SK-N-SH (cell line): ENCODE measurements at regions not wholly inside any gene's neighbourhood (a gene's known extent, or its start where the extent isn't known, plus 50 kb on each side); places are given as distances from the start of the nearest gene placed in this dataset.

Source experiments
- CTCF ChIA-PET: fragments of 300-600, 350-600 bp; formaldehyde crosslinking; extraction: SDS; loops from one replicate; lab custom pipeline; 2021; lab: Yijun Ruan, JAX
- POLR2A ChIA-PET: fragments of 350-600 bp; sonication (Branson Sonifier 250); formaldehyde crosslinking; extraction: SDS; loops from one replicate; lab custom pipeline; 2020; ENCODE audit warnings: antibody characterized with exemption, inconsistent platforms; lab: Yijun Ruan, JAX
- DNase-seq: peaks from one replicate; pipeline ENCODE4 v3.0.0; 2012
- H2AFZ ChIP-seq: fragments of 200-600 bp; sonication (generic); 2 replicates; pipeline ENCODE4 v1.8.1; 2016; ENCODE audit warnings: antibody characterized with exemption, mild to moderate bottlenecking, low read depth
- H3F3A ChIP-seq: fragments of 200-600 bp; sonication (generic); replicated peaks from 2 replicates; pipeline ENCODE3; 2016; ENCODE audit warnings: antibody characterized with exemption, mild to moderate bottlenecking; ENCODE audit not compliant: insufficient read depth
- H3K27ac ChIP-seq, 2 experiments: fragments of 200-500 bp in 1 of 2; fragments of 200-600 bp in 1 of 2; sonication (Bioruptor generic) in 1 of 2; sonication (generic), shearing (Covaris generic) in 1 of 2; 2 replicates each; pipeline versions ENCODE4 v1.5.1 to v1.6.1; 2014 to 2016; ENCODE audit warnings: low read depth in 2 of 2, inconsistent platforms in 1 of 2, low read length in 1 of 2, mild to moderate bottlenecking in 1 of 2, mixed read lengths in 1 of 2
- H3K27me3 ChIP-seq: fragments of 200-600 bp; sonication (generic), shearing (Covaris generic); 2 replicates; pipeline ENCODE4 v1.6.1; 2016; ENCODE audit warnings: mixed run types; ENCODE audit not compliant: insufficient read depth
- H3K36me3 ChIP-seq, 2 experiments: fragments of 200-500 bp in 1 of 2; fragments of 200-600 bp in 1 of 2; sonication (Bioruptor generic) in 1 of 2; sonication (generic) in 1 of 2; replicated peaks in 1 of 2; 2 replicates each; pipeline versions ENCODE3 to v1.5.1; 2014 to 2016; ENCODE audit warnings: low read length in 1 of 2, mild to moderate bottlenecking in 1 of 2; ENCODE audit not compliant: insufficient read depth in 2 of 2, control insufficient read depth in 1 of 2
- H3K4me1 ChIP-seq, 2 experiments: fragments of 200-500 bp in 1 of 2; fragments of 200-600 bp in 1 of 2; sonication (Bioruptor generic) in 1 of 2; sonication (generic), shearing (Covaris generic) in 1 of 2; 2 replicates each; pipeline versions ENCODE4 v1.5.1 to v1.6.1; 2014 to 2016; ENCODE audit warnings: low read depth in 1 of 2, low read length in 1 of 2, mixed run types in 1 of 2; ENCODE audit not compliant: insufficient read depth in 2 of 2, control insufficient read depth in 1 of 2
- H3K4me2 ChIP-seq: fragments of 200-600 bp; sonication (generic), shearing (Covaris generic); 2 replicates; pipeline ENCODE4 v1.6.1; 2017; ENCODE audit warnings: mixed run types
- H3K4me3 ChIP-seq, 2 experiments: fragments of 200-500 bp in 1 of 2; fragments of 200-600 bp in 1 of 2; sonication (Bioruptor generic) in 1 of 2; sonication (generic), shearing (Covaris generic) in 1 of 2; 2 replicates each; pipeline versions ENCODE4 v1.5.1 to v1.8.1; 2014 to 2016; ENCODE audit warnings: low read depth in 2 of 2, inconsistent platforms in 1 of 2, low read length in 1 of 2, mild to moderate bottlenecking in 1 of 2, mixed read lengths in 1 of 2, moderate library complexity in 1 of 2
- H3K79me2 ChIP-seq: fragments of 200-600 bp; sonication (generic); 2 replicates; pipeline ENCODE4 v1.8.1; 2017; ENCODE audit warnings: mild to moderate bottlenecking; ENCODE audit not compliant: insufficient read depth
- H3K9ac ChIP-seq: fragments of 200-600 bp; sonication (generic); 2 replicates; pipeline ENCODE4 v1.6.1; 2017; ENCODE audit warnings: mixed run types
- H3K9me2 ChIP-seq: fragments of 200-600 bp; sonication (generic); 2 replicates; pipeline ENCODE4 v1.6.1; 2017; ENCODE audit warnings: mixed run types
- H3K9me3 ChIP-seq: fragments of 200-600 bp; sonication (generic); 2 replicates; pipeline ENCODE4 v1.6.1; 2017; ENCODE audit warnings: mixed run types, mild to moderate bottlenecking, moderate library complexity
- H4K20me1 ChIP-seq: fragments of 200-600 bp; sonication (generic); 2 replicates; pipeline ENCODE4 v1.6.1; 2017; ENCODE audit warnings: mild to moderate bottlenecking, mixed run types; ENCODE audit not compliant: insufficient read depth
- EP300 ChIP-seq, 2 experiments: IDR thresholded peaks; 2 replicates each; pipeline versions ENCODE4 v1.4.0 to v1.6.1; 2012; ENCODE audit warnings: borderline replicate concordance in 1 of 2, low read depth in 1 of 2, low read length in 1 of 2
- JUND ChIP-seq: IDR thresholded peaks from 2 replicates; pipeline ENCODE4 v1.4.0; 2012
- MEF2A ChIP-seq: IDR thresholded peaks from 2 replicates; pipeline ENCODE4 v1.4.0; 2012; ENCODE audit warnings: low read depth, borderline replicate concordance
- RAD21 ChIP-seq: IDR thresholded peaks from 2 replicates; pipeline ENCODE4 v1.6.1; 2012; ENCODE audit warnings: mild to moderate bottlenecking, low read length
- SIN3A ChIP-seq: IDR thresholded peaks from 2 replicates; pipeline ENCODE4 v1.6.1; 2012; ENCODE audit warnings: low read depth, mild to moderate bottlenecking, low read length, moderate library complexity, borderline replicate concordance
- WGBS: methylation state at CpG from one replicate; pipeline ENCODE4 v1.1.6; 2017; ENCODE audit warnings: low lambda C conversion rate; 5-methylcytosine and 5-hydroxymethylcytosine counted together
- TF ChIP-seq, protein P1 (sequence below): fragments of 200-600 bp; sonication (generic); IDR thresholded peaks from 2 replicates; pipeline ENCODE4 v1.6.1; 2017; ENCODE audit warnings: antibody characterized with exemption, mild to moderate bottlenecking, moderate library complexity
- TF ChIP-seq, protein P2 (sequence below): IDR thresholded peaks from 2 replicates; pipeline ENCODE4 v1.4.0; 2012; ENCODE audit warnings: low read depth

DNA sequence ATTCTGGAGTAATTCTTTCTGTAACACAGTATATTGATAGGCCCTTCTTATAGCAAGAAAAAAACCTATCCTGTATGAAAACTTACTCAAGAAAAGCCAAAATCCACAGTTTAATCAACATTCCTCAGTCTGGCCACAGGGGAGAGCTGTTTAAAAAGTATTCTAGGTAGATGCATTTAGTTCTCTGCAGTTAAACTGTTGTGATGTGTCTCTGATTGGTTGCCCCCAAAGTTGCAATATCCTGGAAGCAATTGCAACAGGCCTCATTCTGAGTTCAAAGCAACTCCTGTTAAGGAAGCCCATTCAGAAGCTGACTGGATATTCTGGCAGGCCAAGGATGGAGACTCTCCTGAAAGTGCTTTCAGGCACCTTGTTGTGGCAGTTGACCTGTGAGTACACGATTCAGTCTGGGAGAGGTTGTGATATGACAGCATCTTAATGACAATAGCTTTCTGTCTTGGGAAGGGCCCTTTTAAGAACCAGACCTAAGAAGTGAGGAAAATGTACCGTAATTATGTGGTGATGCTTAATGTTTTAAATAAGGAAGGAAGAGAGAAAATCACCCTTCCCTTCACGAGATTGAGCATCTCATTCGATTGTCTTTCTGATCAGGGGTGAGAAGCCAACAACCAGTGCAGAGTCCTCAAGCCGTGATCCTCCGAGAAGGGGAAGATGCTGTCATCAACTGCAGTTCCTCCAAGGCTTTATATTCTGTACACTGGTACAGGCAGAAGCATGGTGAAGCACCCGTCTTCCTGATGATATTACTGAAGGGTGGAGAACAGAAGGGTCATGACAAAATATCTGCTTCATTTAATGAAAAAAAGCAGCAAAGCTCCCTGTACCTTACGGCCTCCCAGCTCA is 420.7 kb downstream of the DAD1 start:
- POLR2A ChIA-PET = no interaction called here
- TF ChIP-seq SIN3A (no peak), JUND (no peak), EP300 (IDR thresholded peaks at IDR 0.05; ENCODE audit: borderline replicate concordance in 1 of 2, low read depth in 1 of 2, low read length in 1 of 2) (no peak)
- Histone ChIP-seq H3K36me3 (no peaks in the 10 kb centered on the region), H3F3A (no peaks in the 10 kb centered on the region), H3K4me1 (no peaks in the 10 kb centered on the region), H3K27me3 (0 out of 2 replicates have a peak, but pooled peaks cover 15% of the 10 kb centered on the region), H3K79me2 (no peaks in the 10 kb centered on the region), H3K27ac (no peak overlapping the region), H3K9ac (no peak overlapping the region), H4K20me1 (no peaks in the 10 kb centered on the region), H3K4me2 (no peak overlapping the region), H2AFZ (no peak overlapping the region), H3K9me2 (no peaks in the 10 kb centered on the region), H3K4me3 (no peak overlapping the region), H3K9me3 (no peaks in the 10 kb centered on the region)
- CTCF ChIA-PET = no interaction called here
- DNase-seq = no peak
- WGBS = 8% methylated on average over 8 of the region's 8 CpGs

- Histone ChIP-seq H3F3A (no peaks in the 10 kb centered on the region), H3K79me2 (no peaks in the 10 kb centered on the region), H3K4me1 (no peaks in the 10 kb centered on the region), H3K4me3 (no peak overlapping the region), H3K9me3 (no peaks in the 10 kb centered on the region), H3K9ac (no peak overlapping the region), H3K9me2 (no peaks in the 10 kb centered on the region), H4K20me1 (no peaks in the 10 kb centered on the region), H3K36me3 (no peaks in the 10 kb centered on the region), H3K27ac (no peak overlapping the region), H3K27me3 (0 out of 2 replicates have a peak, but pooled peaks cover 9% of the 10 kb centered on the region), H3K4me2 (no peak overlapping the region), H2AFZ (no peak overlapping the region)
- ChIA-PET POLR2A (no interaction called here), CTCF (no interaction called here)
- 1% methylated on average over 3 of the region's 3 CpGs for WGBS
- DNase-seq = no peak
- TF ChIP-seq JUND (no peak), RAD21 (no peak)
These were observed 424.4 kb downstream of the DAD1 start for GRCh38 chr14:22164616-22165015.

GRCh38 chr14:22163051-22163450 is 426.0 kb downstream of the DAD1 start:
- POLR2A ChIA-PET = no interaction called here

More at GRCh38 chr14:22163051-22163450, 426.0 kb downstream of the DAD1 start:
- Histone ChIP-seq H3K4me3 (no peak overlapping the region), H3K9ac (no peak overlapping the region), H3K36me3 (no peaks in the 10 kb centered on the region), H3K79me2 (no peaks in the 10 kb centered on the region), H2AFZ (no peak overlapping the region), H3K9me3 (no peaks in the 10 kb centered on the region), H3K4me2 (no peak overlapping the region), H4K20me1 (no peaks in the 10 kb centered on the region), H3K27me3 (0 out of 2 replicates have a peak, but pooled peaks cover 9% of the 10 kb centered on the region), H3F3A (no peaks in the 10 kb centered on the region), H3K4me1 (no peaks in the 10 kb centered on the region), H3K27ac (no peak overlapping the region), H3K9me2 (no peaks in the 10 kb centered on the region)
- CTCF ChIA-PET = interaction anchor here (0.7 to 1.0 kb wide), 2 partner anchors 10 to 15 kb away, joined by 3 read pairs; no protein-coding TSS in a partner anchor
- no peak for TF ChIP-seq MEF2A
- TF ChIP-seq, protein P1, sequence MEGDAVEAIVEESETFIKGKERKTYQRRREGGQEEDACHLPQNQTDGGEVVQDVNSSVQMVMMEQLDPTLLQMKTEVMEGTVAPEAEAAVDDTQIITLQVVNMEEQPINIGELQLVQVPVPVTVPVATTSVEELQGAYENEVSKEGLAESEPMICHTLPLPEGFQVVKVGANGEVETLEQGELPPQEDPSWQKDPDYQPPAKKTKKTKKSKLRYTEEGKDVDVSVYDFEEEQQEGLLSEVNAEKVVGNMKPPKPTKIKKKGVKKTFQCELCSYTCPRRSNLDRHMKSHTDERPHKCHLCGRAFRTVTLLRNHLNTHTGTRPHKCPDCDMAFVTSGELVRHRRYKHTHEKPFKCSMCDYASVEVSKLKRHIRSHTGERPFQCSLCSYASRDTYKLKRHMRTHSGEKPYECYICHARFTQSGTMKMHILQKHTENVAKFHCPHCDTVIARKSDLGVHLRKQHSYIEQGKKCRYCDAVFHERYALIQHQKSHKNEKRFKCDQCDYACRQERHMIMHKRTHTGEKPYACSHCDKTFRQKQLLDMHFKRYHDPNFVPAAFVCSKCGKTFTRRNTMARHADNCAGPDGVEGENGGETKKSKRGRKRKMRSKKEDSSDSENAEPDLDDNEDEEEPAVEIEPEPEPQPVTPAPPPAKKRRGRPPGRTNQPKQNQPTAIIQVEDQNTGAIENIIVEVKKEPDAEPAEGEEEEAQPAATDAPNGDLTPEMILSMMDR = peak; percentile 40; the same call in 1 of the 2 replicates
- TF ChIP-seq, protein P2, sequence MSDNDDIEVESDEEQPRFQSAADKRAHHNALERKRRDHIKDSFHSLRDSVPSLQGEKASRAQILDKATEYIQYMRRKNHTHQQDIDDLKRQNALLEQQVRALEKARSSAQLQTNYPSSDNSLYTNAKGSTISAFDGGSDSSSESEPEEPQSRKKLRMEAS = no peak
- DNase-seq = no peak
